Stomach (tissue), 8 donors: ENCODE measurements at regions not wholly inside any gene's neighbourhood (a gene's known extent, or its start where the extent isn't known, plus 50 kb on each side); places are given as distances from the start of the nearest gene placed in this dataset.

Experiments used
- DNase-seq, 2 donors: peaks; one replicate each; pipeline versions ENCODE4 v3.0.0 to v3.0.0-alpha.2; 2013 to 2019
- H3K27ac ChIP-seq, 5 donors: fragments of 200-600 bp in 4 of 5; sonication (generic) in 4 of 5; one replicate each; pipeline ENCODE4 v1.5.1; 2013 to 2019; ENCODE audit warnings: mild to moderate bottlenecking in 1 of 5, moderate library complexity in 1 of 5
- H3K27me3 ChIP-seq, 3 donors: fragments of 200-600 bp; sonication (generic); one replicate each; pipeline ENCODE4 v1.5.1; 2017 to 2019; ENCODE audit warnings: mixed run types in 1 of 3
- H3K36me3 ChIP-seq, 4 donors: fragments of 200-600 bp; sonication (generic); 1 replicate in 3 of 4; 2 replicates in 1 of 4; pipeline ENCODE4 v1.5.1; 2016 to 2019
- H3K4me1 ChIP-seq, 4 donors: fragments of 200-600 bp; sonication (generic); one replicate each; pipeline ENCODE4 v1.5.1; 2016 to 2019
- H3K4me3 ChIP-seq, 4 donors: fragments of 200-600 bp; sonication (generic) in 3 of 4; one replicate each; pipeline ENCODE4 v1.5.1; 2016 to 2019; ENCODE audit warnings: mild to moderate bottlenecking in 1 of 4
- H3K9me3 ChIP-seq, 4 donors: fragments of 200-600 bp; sonication (generic); one replicate each; pipeline ENCODE4 v1.5.1; 2016 to 2019
- EP300 ChIP-seq: sonication (generic); formaldehyde crosslinking; IDR thresholded peaks from one replicate; pipeline ENCODE4 v1.6.1; 2017; ENCODE audit warnings: antibody characterized with exemption
- POLR2A ChIP-seq, 4 donors: fragments of 450-650 bp; IDR thresholded peaks; one replicate each; pipeline ENCODE4 v1.6.1; 2016; ENCODE audit warnings: antibody characterized with exemption in 4 of 4, control low read depth in 2 of 4, mild to moderate bottlenecking in 1 of 4, moderate library complexity in 1 of 4
- POLR2AphosphoS5 ChIP-seq, 3 donors: sonication (generic); formaldehyde crosslinking; IDR thresholded peaks; one replicate each; pipeline ENCODE4 v1.6.1; 2016; ENCODE audit warnings: antibody characterized with exemption in 3 of 3
- WGBS, 5 donors: extraction: QIAGEN DNeasy Blood & Tissue Kit in 3 of 5; methylation state at CpG; one replicate each; pipeline versions ENCODE4 v1.1.5 to v1.1.7; 2013 to 2018; 5-methylcytosine and 5-hydroxymethylcytosine counted together
- intact Hi-C: fragments of 100-400 bp; cut with DNase I; formaldehyde crosslinking; loops from one replicate; pipeline ENCODE4 v1.15.1; 2023; ENCODE audit warnings: low total_unique reads
- TF ChIP-seq, protein P1 (sequence below), 7 experiments: fragments of 450-650 bp in 4 of 7; fragments of 200-600 bp in 3 of 7; sonication (generic) in 3 of 7; IDR thresholded peaks; one replicate each; pipeline ENCODE4 v1.5.1; 2016 to 2019; ENCODE audit warnings: antibody characterized with exemption in 7 of 7, control low read depth in 2 of 7, mild to moderate bottlenecking in 1 of 7
- donor health status: healthy with polysubstance abuse.
- donor health status: Bipolar disorder and iron deficiency.
- donor health status: healthy.

GRCh38 chr14:97426776-97427175, 629.6 kb downstream of the VRK1 start:
- H3K36me3 ChIP-seq: no peaks in the 10 kb centered on the region
- intact Hi-C loops: no loop called here
- no peak overlapping the region for H3K4me3 ChIP-seq
- WGBS, 5 donors: 75 to 83% (median 80%) methylated on average over 6 of the region's 6 CpGs
- H3K4me1 ChIP-seq: no peaks in the 10 kb centered on the region
- H3K27ac ChIP-seq: no peak overlapping the region
- H3K9me3 ChIP-seq: no peaks in the 10 kb centered on the region
- DNase-seq: no peak
- TF ChIP-seq, protein P1, sequence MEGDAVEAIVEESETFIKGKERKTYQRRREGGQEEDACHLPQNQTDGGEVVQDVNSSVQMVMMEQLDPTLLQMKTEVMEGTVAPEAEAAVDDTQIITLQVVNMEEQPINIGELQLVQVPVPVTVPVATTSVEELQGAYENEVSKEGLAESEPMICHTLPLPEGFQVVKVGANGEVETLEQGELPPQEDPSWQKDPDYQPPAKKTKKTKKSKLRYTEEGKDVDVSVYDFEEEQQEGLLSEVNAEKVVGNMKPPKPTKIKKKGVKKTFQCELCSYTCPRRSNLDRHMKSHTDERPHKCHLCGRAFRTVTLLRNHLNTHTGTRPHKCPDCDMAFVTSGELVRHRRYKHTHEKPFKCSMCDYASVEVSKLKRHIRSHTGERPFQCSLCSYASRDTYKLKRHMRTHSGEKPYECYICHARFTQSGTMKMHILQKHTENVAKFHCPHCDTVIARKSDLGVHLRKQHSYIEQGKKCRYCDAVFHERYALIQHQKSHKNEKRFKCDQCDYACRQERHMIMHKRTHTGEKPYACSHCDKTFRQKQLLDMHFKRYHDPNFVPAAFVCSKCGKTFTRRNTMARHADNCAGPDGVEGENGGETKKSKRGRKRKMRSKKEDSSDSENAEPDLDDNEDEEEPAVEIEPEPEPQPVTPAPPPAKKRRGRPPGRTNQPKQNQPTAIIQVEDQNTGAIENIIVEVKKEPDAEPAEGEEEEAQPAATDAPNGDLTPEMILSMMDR (IDR thresholded peaks at IDR 0.05): no peak
- TF ChIP-seq POLR2AphosphoS5 (IDR thresholded peaks at IDR 0.05) (no peak), POLR2A (IDR thresholded peaks at IDR 0.05) (no peak), EP300 (no peak)
- peaks cover 0 to 15% (median 0%) of the 10 kb centered on the region in 3 donors for H3K27me3 ChIP-seq

- Histone ChIP-seq H3K4me1 (no peaks in the 10 kb centered on the region), H3K4me3 (no peak overlapping the region), H3K36me3 (no peaks in the 10 kb centered on the region), H3K9me3 (no peaks in the 10 kb centered on the region), H3K27me3 (peaks cover 0 to 11% (median 0%) of the 10 kb centered on the region in 3 donors), H3K27ac (no peak overlapping the region)
- 65 to 89% (median 75%) methylated on average over 2 of the region's 2 CpGs for WGBS, 5 donors
- no peak for DNase-seq
- intact Hi-C loops: no loop called here
- no peak for TF ChIP-seq POLR2AphosphoS5 (IDR thresholded peaks at IDR 0.05)
- TF ChIP-seq, protein P1 (IDR thresholded peaks at IDR 0.05): no peak
- no peak for TF ChIP-seq EP300
- TF ChIP-seq POLR2A (IDR thresholded peaks at IDR 0.05): no peak
Observed at GRCh38 chr14:97428808-97429440, 631.7 kb downstream of the VRK1 start.

GRCh38 chr14:97432586-97432985, 635.4 kb downstream of the VRK1 start:
- Histone ChIP-seq H3K4me3 (no peak overlapping the region), H3K27ac (no peak overlapping the region), H3K9me3 (no peaks in the 10 kb centered on the region), H3K36me3 (no peaks in the 10 kb centered on the region), H3K27me3 (no peaks in the 10 kb centered on the region), H3K4me1 (no peaks in the 10 kb centered on the region)
- intact Hi-C loops: no loop called here
- DNase-seq: no peak
- no peak for TF ChIP-seq POLR2A (IDR thresholded peaks at IDR 0.05)
- TF ChIP-seq, protein P1 (IDR thresholded peaks at IDR 0.05): no peak
- TF ChIP-seq EP300: no peak
- TF ChIP-seq POLR2AphosphoS5 (IDR thresholded peaks at IDR 0.05): no peak
- WGBS, 5 donors: 78 to 88% (median 85%) methylated on average over 6 of the region's 6 CpGs

- Histone ChIP-seq H3K36me3 (no peaks in the 10 kb centered on the region), H3K4me3 (no peak overlapping the region), H3K9me3 (no peaks in the 10 kb centered on the region), H3K27ac (no peak overlapping the region), H3K4me1 (no peaks in the 10 kb centered on the region), H3K27me3 (no peaks in the 10 kb centered on the region)
- intact Hi-C loops: no loop called here
- TF ChIP-seq POLR2AphosphoS5 (IDR thresholded peaks at IDR 0.05) (no peak), POLR2A (IDR thresholded peaks at IDR 0.05) (no peak), EP300 (no peak)
- TF ChIP-seq, protein P1 (IDR thresholded peaks at IDR 0.05): no peak
- DNase-seq: no peak
- WGBS, 5 donors: 81 to 91% (median 89%) methylated on average over 9 of the region's 9 CpGs
Observed at GRCh38 chr14:97441740-97442362, 644.7 kb downstream of the VRK1 start.
